ENCODE measurements at regions not wholly inside any gene's neighbourhood (a gene's known extent, or its start where the extent isn't known, plus 50 kb on each side); places are given as distances from the start of the nearest gene placed in this dataset.

- Histone ChIP-seq H3K4me1 (no peaks in the 10 kb centered on the region), H3K27me3 (no peaks in the 10 kb centered on the region), H3K27ac (no peak overlapping the region), H3K36me3 (no peaks in the 10 kb centered on the region), H3K9me3 (no peaks in the 10 kb centered on the region), H3K4me3 (replicated peaks in 1 of 3) (no peak overlapping the region)
- DNase-seq, result no peak
- WGBS, 2 donors, result 92 to 98% methylated on average over 6 of the region's 6 CpGs
- TF ChIP-seq CTCF (IDR thresholded peaks at IDR 0.05) (no peak), POLR2A (IDR thresholded peaks at IDR 0.05) (no peak)
- intact Hi-C loops (cut with DNase I), result no loop called here
Measured at GRCh38 chr2:7403092-7403775, 486.0 kb downstream of the RNF144A start.

GRCh38 chr2:7405861-7406715, 488.9 kb downstream of the RNF144A start:
- 78 to 82% methylated on average over 9 of the region's 9 CpGs for WGBS, 2 donors
- no peaks in the 10 kb centered on the region for H3K36me3 ChIP-seq
- no peak for DNase-seq
- no peak overlapping the region for H3K4me3 ChIP-seq (replicated peaks in 1 of 3)
- no peaks in the 10 kb centered on the region for H3K4me1 ChIP-seq
- H3K27ac ChIP-seq, result no peak overlapping the region
- H3K9me3 ChIP-seq, result no peaks in the 10 kb centered on the region
- no peak for TF ChIP-seq CTCF (IDR thresholded peaks at IDR 0.05)
- TF ChIP-seq POLR2A (IDR thresholded peaks at IDR 0.05), result no peak
- intact Hi-C loops (cut with DNase I), result no loop called here
- H3K27me3 ChIP-seq, result no peaks in the 10 kb centered on the region

GRCh38 chr2:7407001-7407400, 489.8 kb downstream of the RNF144A start:
- no peaks in the 10 kb centered on the region for H3K36me3 ChIP-seq
- WGBS, 2 donors, result 92 to 94% methylated on average over 7 of the region's 7 CpGs
- intact Hi-C loops (cut with DNase I), result no loop called here
- TF ChIP-seq POLR2A (IDR thresholded peaks at IDR 0.05), result no peak
- TF ChIP-seq CTCF (IDR thresholded peaks at IDR 0.05), result no peak
- no peak overlapping the region for H3K4me3 ChIP-seq (replicated peaks in 1 of 3)
- no peak for DNase-seq
- H3K4me1 ChIP-seq, result no peaks in the 10 kb centered on the region
- H3K27me3 ChIP-seq, result no peaks in the 10 kb centered on the region
- no peak overlapping the region for H3K27ac ChIP-seq
- H3K9me3 ChIP-seq, result no peaks in the 10 kb centered on the region

GRCh38 chr2:7407906-7408680, 490.9 kb downstream of the RNF144A start:
- Histone ChIP-seq H3K9me3 (no peaks in the 10 kb centered on the region), H3K27me3 (no peaks in the 10 kb centered on the region), H3K4me3 (replicated peaks in 1 of 3) (no peak overlapping the region), H3K36me3 (no peaks in the 10 kb centered on the region), H3K27ac (no peak overlapping the region), H3K4me1 (no peaks in the 10 kb centered on the region)
- intact Hi-C loops (cut with DNase I), result no loop called here
- WGBS, 2 donors, result 95 to 97% methylated on average over 6 of the region's 6 CpGs
- TF ChIP-seq POLR2A (IDR thresholded peaks at IDR 0.05), result no peak
- TF ChIP-seq CTCF (IDR thresholded peaks at IDR 0.05), result no peak
- no peak for DNase-seq
